CD4-positive, alpha-beta T cell (primary cell): ENCODE measurements at regions not wholly inside any gene's neighbourhood (a gene's known extent, or its start where the extent isn't known, plus 50 kb on each side); places are given as distances from the start of the nearest gene placed in this dataset.

Experiments used
- ATAC-seq: fragments of 200-7000 bp; cut with Tn5 transposase; one replicate; pipeline ENCODE4 v1.10.0; 2022; ENCODE audit warnings: mild to moderate bottlenecking; ENCODE audit not compliant: poor library complexity
- CTCF ChIA-PET: fragments of 350-600 bp; sonication (Branson Sonifier 250); formaldehyde crosslinking; loops from one replicate; lab custom pipeline; 2021; ENCODE audit warnings: antibody characterized with exemption, inconsistent platforms; lab: Charles Lee
- POLR2A ChIA-PET: fragments of 350-600 bp; sonication (Branson Sonifier 250); formaldehyde crosslinking; loops from one replicate; lab custom pipeline; 2021; ENCODE audit warnings: antibody characterized with exemption, inconsistent platforms; lab: Charles Lee
- DNase-seq, 14 experiments: peaks; one replicate each; pipeline ENCODE4 v3.0.0-alpha.2; 2013 to 2020; ENCODE audit warnings: mixed read lengths in 2 of 14
- H3K27ac ChIP-seq, 2 donors: one replicate each; pipeline versions ENCODE4 v1.5.1 to v1.7.0; 2013; ENCODE audit warnings: low read length in 2 of 2, low read depth in 1 of 2, mild to moderate bottlenecking in 1 of 2
- H3K27me3 ChIP-seq, 2 experiments: 1 replicate in 1 of 2; 2 replicates in 1 of 2; pipeline versions ENCODE4 v1.6.1 to v1.7.0; 2013; ENCODE audit warnings: low read length in 2 of 2, control low read depth in 1 of 2, mild to moderate bottlenecking in 1 of 2, moderate library complexity in 1 of 2; ENCODE audit not compliant: insufficient read depth in 2 of 2, control insufficient read depth in 1 of 2
- H3K36me3 ChIP-seq: one replicate; pipeline ENCODE4 v1.6.1; 2013; ENCODE audit warnings: low read length, control low read depth; ENCODE audit not compliant: insufficient read depth
- H3K4me1 ChIP-seq: one replicate; pipeline ENCODE4 v1.6.1; 2013; ENCODE audit warnings: low read length, control low read depth; ENCODE audit not compliant: insufficient read depth
- H3K4me3 ChIP-seq: one replicate; pipeline ENCODE4 v1.5.1; 2013; ENCODE audit warnings: mild to moderate bottlenecking, low read length, moderate library complexity
- H3K9me3 ChIP-seq, 2 experiments: 1 replicate in 1 of 2; 2 replicates in 1 of 2; pipeline versions ENCODE4 v1.6.1 to v1.7.0; 2013; ENCODE audit warnings: low read length in 2 of 2, mild to moderate bottlenecking in 2 of 2, control low read depth in 1 of 2, moderate library complexity in 1 of 2; ENCODE audit not compliant: control insufficient read depth in 1 of 2, insufficient read depth in 1 of 2
- H3K27ac Mint-ChIP-seq: one replicate; pipeline ENCODE4 v1.8.0; 2020; ENCODE audit warnings: mixed read lengths
- H3K27me3 Mint-ChIP-seq: one replicate; pipeline ENCODE4 v1.8.0; 2021; ENCODE audit warnings: mixed read lengths
- H3K36me3 Mint-ChIP-seq: one replicate; pipeline ENCODE4 v1.8.0; 2021; ENCODE audit warnings: low read depth, mixed read lengths
- H3K4me1 Mint-ChIP-seq: one replicate; pipeline ENCODE4 v1.8.0; 2021; ENCODE audit warnings: low read depth, mixed read lengths
- H3K4me3 Mint-ChIP-seq: one replicate; pipeline ENCODE4 v1.8.0; 2020; ENCODE audit warnings: mild to moderate bottlenecking, mixed read lengths
- H3K9me3 Mint-ChIP-seq: one replicate; pipeline ENCODE4 v1.8.0; 2020; ENCODE audit warnings: mixed read lengths
- CTCF ChIP-seq: fragments of 200-600 bp; IDR thresholded peaks from one replicate; pipeline ENCODE4 v1.8.0; 2022; ENCODE audit warnings: antibody characterized with exemption, mild to moderate bottlenecking
- intact Hi-C, 2 experiments: fragments of 100-400 bp; cut with DNase I in 1 of 2; cut with micrococcal nuclease in 1 of 2; formaldehyde crosslinking; loops; one replicate each; pipeline versions ENCODE4 v1.15.1 to v1.9.0; 2023 to 2025; cut with DNase I, micrococcal nuclease

- no peak for ATAC-seq
- no peak overlapping the region for H3K27ac ChIP-seq
- no peak overlapping the region for H3K4me3 ChIP-seq
- H3K27ac Mint-ChIP-seq = no peak overlapping the region
- no peaks in the 10 kb centered on the region for H3K4me1 ChIP-seq
- peaks cover 0 to 8% of the 10 kb centered on the region in 2 experiments for H3K27me3 ChIP-seq
- no peaks in the 10 kb centered on the region for H3K36me3 Mint-ChIP-seq
- intact Hi-C loops = no loop called here
- ChIA-PET CTCF (no interaction called here), POLR2A (no interaction called here)
- peaks cover 4% of the 10 kb centered on the region for H3K9me3 Mint-ChIP-seq
- H3K4me1 Mint-ChIP-seq = no peaks in the 10 kb centered on the region
- no peak overlapping the region for H3K4me3 Mint-ChIP-seq
- peak in 1 of 14 experiments; percentile 6 for DNase-seq
- H3K9me3 ChIP-seq = peaks cover 10 to 11% of the 10 kb centered on the region in 2 experiments
- no peaks in the 10 kb centered on the region for H3K36me3 ChIP-seq
- TF ChIP-seq CTCF = no peak
- peaks cover 19% of the 10 kb centered on the region for H3K27me3 Mint-ChIP-seq
Observed at GRCh38 chr6:43952746-43953145, 174.5 kb downstream of the MRPL14 start.

- POLR2A ChIA-PET = no interaction called here
- no peak for ATAC-seq
Observed at GRCh38 chr6:43951756-43952675, 175.2 kb downstream of the MRPL14 start.

GRCh38 chr6:43951063-43951755 lies 176.0 kb downstream of the MRPL14 start:
- Mint-ChIP-seq H3K27me3 (peaks cover 10% of the 10 kb centered on the region), H3K4me1 (no peaks in the 10 kb centered on the region), H3K36me3 (no peaks in the 10 kb centered on the region), H3K4me3 (no peak overlapping the region), H3K27ac (no peak overlapping the region), H3K9me3 (peaks cover 3% of the 10 kb centered on the region)
- DNase-seq = peak in 2 of 14 experiments; percentile 14 to 15
- peaks cover 0 to 8% of the 10 kb centered on the region in 2 experiments for H3K27me3 ChIP-seq
- ChIA-PET POLR2A (no interaction called here), CTCF (no interaction called here)
- intact Hi-C loops = no loop called here
- H3K27ac ChIP-seq = no peak overlapping the region
- no peak for ATAC-seq
- no peaks in the 10 kb centered on the region for H3K36me3 ChIP-seq
- peaks cover 11 to 13% of the 10 kb centered on the region in 2 experiments for H3K9me3 ChIP-seq
- no peak for TF ChIP-seq CTCF
- H3K4me1 ChIP-seq = no peaks in the 10 kb centered on the region
- H3K4me3 ChIP-seq = no peak overlapping the region

More at GRCh38 chr6:43951756-43952675, 175.2 kb downstream of the MRPL14 start:
- Mint-ChIP-seq H3K4me3 (no peak overlapping the region), H3K4me1 (no peaks in the 10 kb centered on the region), H3K27ac (no peak overlapping the region), H3K27me3 (peaks cover 15% of the 10 kb centered on the region), H3K36me3 (no peaks in the 10 kb centered on the region), H3K9me3 (peaks cover 4% of the 10 kb centered on the region)
- no peaks in the 10 kb centered on the region for H3K36me3 ChIP-seq
- intact Hi-C loops = no loop called here
- H3K27ac ChIP-seq = no peak overlapping the region
- peaks cover 10 to 11% of the 10 kb centered on the region in 2 experiments for H3K9me3 ChIP-seq
- peaks cover 0 to 8% of the 10 kb centered on the region in 2 experiments for H3K27me3 ChIP-seq
- no peaks in the 10 kb centered on the region for H3K4me1 ChIP-seq
- no peak overlapping the region for H3K4me3 ChIP-seq
- no peak for TF ChIP-seq CTCF
- CTCF ChIA-PET = no interaction called here
- no peak for DNase-seq
